Activated T-cell treated with anti-CD3 and anti-CD28 coated beads for 4 hours (primary cell): ENCODE measurements at regions not wholly inside any gene's neighbourhood (a gene's known extent, or its start where the extent isn't known, plus 50 kb on each side); places are given as distances from the start of the nearest gene placed in this dataset.

Experiments
- DNase-seq: peaks from one replicate; pipeline ENCODE4 v3.0.0-alpha.2; 2020

- no peak for DNase-seq
Observed at GRCh38 chr18:78559584-78559983, 420.0 kb upstream of the SALL3 start.

- DNase-seq: no peak
Observed at GRCh38 chr18:78561757-78562510, 417.7 kb upstream of the SALL3 start.

GRCh38 chr18:78562531-78562961, 417.1 kb upstream of the SALL3 start:
- no peak for DNase-seq

- no peak for DNase-seq
Observed at GRCh38 chr18:78563110-78563509, 416.5 kb upstream of the SALL3 start.

GRCh38 chr18:78564030-78564429, 415.6 kb upstream of the SALL3 start:
- DNase-seq: no peak

GRCh38 chr18:78564518-78564917, 415.1 kb upstream of the SALL3 start:
- DNase-seq: no peak

GRCh38 chr18:78565240-78565639, 414.4 kb upstream of the SALL3 start:
- DNase-seq: no peak

- DNase-seq: no peak
Observed at GRCh38 chr18:78566065-78566464, 413.6 kb upstream of the SALL3 start.

GRCh38 chr18:78566720-78567119, 412.9 kb upstream of the SALL3 start:
- DNase-seq: no peak

- DNase-seq: no peak
Observed at GRCh38 chr18:78571063-78571785, 408.4 kb upstream of the SALL3 start.

- no peak for DNase-seq
Observed at GRCh38 chr18:78571831-78572347, 407.7 kb upstream of the SALL3 start.

- no peak for DNase-seq
Observed at GRCh38 chr18:78573773-78574172, 405.8 kb upstream of the SALL3 start.

- no peak for DNase-seq
Observed at GRCh38 chr18:78576967-78577366, 402.7 kb upstream of the SALL3 start.

- no peak for DNase-seq
Observed at GRCh38 chr18:78579449-78579848, 400.2 kb upstream of the SALL3 start.

- no peak for DNase-seq
Observed at GRCh38 chr18:78579854-78580577, 399.6 kb upstream of the SALL3 start.

GRCh38 chr18:78580835-78581339, 398.7 kb upstream of the SALL3 start:
- DNase-seq: no peak

GRCh38 chr18:78582181-78582709, 397.4 kb upstream of the SALL3 start:
- no peak for DNase-seq

- no peak for DNase-seq
Observed at GRCh38 chr18:78582898-78583738, 396.5 kb upstream of the SALL3 start.

- DNase-seq: no peak
Observed at GRCh38 chr18:78583739-78584458, 395.7 kb upstream of the SALL3 start.

- DNase-seq: no peak
Observed at GRCh38 chr18:78584459-78585022, 395.1 kb upstream of the SALL3 start.

GRCh38 chr18:78586586-78586985, 393.0 kb upstream of the SALL3 start:
- no peak for DNase-seq
